GM21360 (cell line): ENCODE measurements at regions not wholly inside any gene's neighbourhood (a gene's known extent, or its start where the extent isn't known, plus 50 kb on each side); places are given as distances from the start of the nearest gene placed in this dataset.

Experiments
- ATAC-seq: cut with Tn5 transposase; IDR thresholded peaks from one replicate; pipeline ENCODE4 v1.9.1; 2021; ENCODE audit warnings: mild to moderate bottlenecking, moderate library complexity; ENCODE audit not compliant: unreplicated experiment

GRCh38 chr13:76751278-76751677 is 134.9 kb downstream of the KCTD12 start:
- ATAC-seq = no peak

- ATAC-seq = no peak
Observed at GRCh38 chr13:76750126-76750525, 136.1 kb downstream of the KCTD12 start.

- ATAC-seq = peak; percentile 83
Observed at GRCh38 chr13:76745261-76746200, 140.7 kb downstream of the KCTD12 start.

- no peak for ATAC-seq
Observed at GRCh38 chr13:76741624-76742023, 144.6 kb downstream of the KCTD12 start.

- no peak for ATAC-seq
Observed at GRCh38 chr13:76741046-76741445, 145.2 kb downstream of the KCTD12 start.

GRCh38 chr13:76738616-76739015 is 147.6 kb downstream of the KCTD12 start:
- ATAC-seq = no peak

GRCh38 chr13:76737526-76737925 is 148.7 kb downstream of the KCTD12 start:
- no peak for ATAC-seq

GRCh38 chr13:76735641-76736040 is 150.6 kb downstream of the KCTD12 start:
- ATAC-seq = no peak

GRCh38 chr13:76733671-76734070 is 152.5 kb downstream of the KCTD12 start:
- no peak for ATAC-seq

- ATAC-seq = no peak
Observed at GRCh38 chr13:76732367-76732766, 153.8 kb downstream of the KCTD12 start.

- no peak for ATAC-seq
Observed at GRCh38 chr13:76730220-76730619, 156.0 kb downstream of the KCTD12 start.

- no peak for ATAC-seq
Observed at GRCh38 chr13:76729691-76730090, 156.5 kb downstream of the KCTD12 start.

GRCh38 chr13:76725896-76726295 is 160.3 kb downstream of the KCTD12 start:
- ATAC-seq = no peak

GRCh38 chr13:76725211-76725610 is 161.0 kb downstream of the KCTD12 start:
- no peak for ATAC-seq

- no peak for ATAC-seq
Observed at GRCh38 chr13:76724421-76724820, 161.8 kb downstream of the KCTD12 start.

- ATAC-seq = peak; percentile 46
Observed at GRCh38 chr13:76723551-76724232, 162.5 kb downstream of the KCTD12 start.

- no peak for ATAC-seq
Observed at GRCh38 chr13:76722782-76723181, 163.4 kb downstream of the KCTD12 start.

GRCh38 chr13:76720821-76721220 is 165.4 kb downstream of the KCTD12 start:
- no peak for ATAC-seq

GRCh38 chr13:76720416-76720815 is 165.8 kb downstream of the KCTD12 start:
- no peak for ATAC-seq

GRCh38 chr13:76719955-76720354 is 166.2 kb downstream of the KCTD12 start:
- no peak for ATAC-seq

GRCh38 chr13:76717092-76717491 is 169.1 kb downstream of the KCTD12 start:
- ATAC-seq = no peak

GRCh38 chr13:76715621-76716020 is 170.6 kb downstream of the KCTD12 start:
- no peak for ATAC-seq
